ENCODE measurements at regions not wholly inside any gene's neighbourhood (a gene's known extent, or its start where the extent isn't known, plus 50 kb on each side); places are given as distances from the start of the nearest gene placed in this dataset.

DNA sequence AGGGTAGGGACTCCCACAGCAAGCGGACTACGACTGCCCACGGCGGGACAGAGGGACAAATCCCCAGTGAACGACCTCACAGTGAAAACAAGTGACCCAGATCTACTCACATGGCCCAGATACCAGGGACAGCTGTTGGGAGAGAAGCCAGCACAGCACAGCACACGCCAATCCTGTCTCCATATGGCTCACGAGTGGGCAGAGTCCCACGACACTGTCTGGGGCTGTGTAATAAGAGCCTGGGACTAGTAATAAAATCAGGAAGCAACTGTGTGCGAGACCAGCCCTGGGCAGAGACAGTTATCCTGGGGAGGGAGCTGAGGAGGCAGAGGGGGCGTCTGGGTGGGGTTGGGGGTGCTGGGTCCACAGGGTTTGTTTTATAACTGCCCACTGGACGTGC, 385.0 kb downstream of the CTTN start (continued):
- TF ChIP-seq, protein P1, sequence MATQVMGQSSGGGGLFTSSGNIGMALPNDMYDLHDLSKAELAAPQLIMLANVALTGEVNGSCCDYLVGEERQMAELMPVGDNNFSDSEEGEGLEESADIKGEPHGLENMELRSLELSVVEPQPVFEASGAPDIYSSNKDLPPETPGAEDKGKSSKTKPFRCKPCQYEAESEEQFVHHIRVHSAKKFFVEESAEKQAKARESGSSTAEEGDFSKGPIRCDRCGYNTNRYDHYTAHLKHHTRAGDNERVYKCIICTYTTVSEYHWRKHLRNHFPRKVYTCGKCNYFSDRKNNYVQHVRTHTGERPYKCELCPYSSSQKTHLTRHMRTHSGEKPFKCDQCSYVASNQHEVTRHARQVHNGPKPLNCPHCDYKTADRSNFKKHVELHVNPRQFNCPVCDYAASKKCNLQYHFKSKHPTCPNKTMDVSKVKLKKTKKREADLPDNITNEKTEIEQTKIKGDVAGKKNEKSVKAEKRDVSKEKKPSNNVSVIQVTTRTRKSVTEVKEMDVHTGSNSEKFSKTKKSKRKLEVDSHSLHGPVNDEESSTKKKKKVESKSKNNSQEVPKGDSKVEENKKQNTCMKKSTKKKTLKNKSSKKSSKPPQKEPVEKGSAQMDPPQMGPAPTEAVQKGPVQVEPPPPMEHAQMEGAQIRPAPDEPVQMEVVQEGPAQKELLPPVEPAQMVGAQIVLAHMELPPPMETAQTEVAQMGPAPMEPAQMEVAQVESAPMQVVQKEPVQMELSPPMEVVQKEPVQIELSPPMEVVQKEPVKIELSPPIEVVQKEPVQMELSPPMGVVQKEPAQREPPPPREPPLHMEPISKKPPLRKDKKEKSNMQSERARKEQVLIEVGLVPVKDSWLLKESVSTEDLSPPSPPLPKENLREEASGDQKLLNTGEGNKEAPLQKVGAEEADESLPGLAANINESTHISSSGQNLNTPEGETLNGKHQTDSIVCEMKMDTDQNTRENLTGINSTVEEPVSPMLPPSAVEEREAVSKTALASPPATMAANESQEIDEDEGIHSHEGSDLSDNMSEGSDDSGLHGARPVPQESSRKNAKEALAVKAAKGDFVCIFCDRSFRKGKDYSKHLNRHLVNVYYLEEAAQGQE (IDR thresholded peaks at IDR 0.05; ENCODE audit: unreplicated experiment), result no peak
- TF ChIP-seq CREB1 (CRISPR knock-in tag; IDR thresholded peaks at IDR 0.05; ENCODE audit: low read depth), result no peak
- TF ChIP-seq EZH2phosphoT487 (IDR thresholded peaks at IDR 0.05; ENCODE audit: unreplicated experiment), result no peak
- no peak for TF ChIP-seq ZNF114 (CRISPR knock-in tag; IDR thresholded peaks at IDR 0.05)

DNA sequence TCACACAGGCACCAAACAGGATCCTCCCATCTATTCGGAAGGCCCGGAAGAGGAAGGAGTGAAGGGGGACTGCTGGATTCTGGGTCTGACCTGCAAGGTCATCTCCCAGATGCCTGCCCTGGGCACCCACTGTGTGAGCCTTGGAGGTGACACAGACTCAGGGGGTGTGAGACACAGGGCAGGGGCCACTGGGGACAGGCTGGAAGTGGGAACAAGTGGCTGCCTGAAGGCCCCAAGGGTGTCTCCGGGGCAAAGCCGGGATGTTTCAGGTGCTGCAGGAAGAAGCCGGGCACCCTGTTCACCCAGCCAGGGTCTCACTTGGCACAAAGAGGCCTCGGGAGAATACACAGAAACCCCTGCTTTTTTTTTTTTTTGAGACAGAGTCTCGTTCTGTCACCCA, 385.5 kb downstream of the CTTN start:
- no peak overlapping the region for H3K4me3 ChIP-seq
- H3K4me1 ChIP-seq (ENCODE audit: insufficient read depth), result no peaks in the 10 kb centered on the region
- Mint-ChIP-seq H3K36me3 (ENCODE audit: low read depth) (peaks cover 3% of the 10 kb centered on the region; the same call in 2 of the 3 replicates), H3K27ac (no peak overlapping the region), H3K27me3 (ENCODE audit: insufficient read depth, low read depth, poor library complexity) (peaks cover 7% of the 10 kb centered on the region), H3K4me3 (no peak overlapping the region), H3K9me3 (no peaks in the 10 kb centered on the region), H3K4me1 (no peaks in the 10 kb centered on the region)
- no peaks in the 10 kb centered on the region for H3K27me3 ChIP-seq (ENCODE audit: insufficient read depth)
- H3K79me2 ChIP-seq (replicated peaks; ENCODE audit: insufficient read depth), result no peaks in the 10 kb centered on the region
- H3K4me2 ChIP-seq, result no peak overlapping the region
- H3F3A ChIP-seq (replicated peaks; ENCODE audit: low read depth), result no peaks in the 10 kb centered on the region
- H4K20me1 ChIP-seq (replicated peaks; ENCODE audit: insufficient read depth), result no peaks in the 10 kb centered on the region
- no peak overlapping the region for H2AFZ ChIP-seq
- H3K9me2 ChIP-seq (ENCODE audit: insufficient read depth), result peaks cover 8% of the 10 kb centered on the region
- ATAC-seq (no peak), DNase-seq (ENCODE audit: low spot score) (no peak)
- no peak overlapping the region for H3K27ac ChIP-seq (ENCODE audit: low read depth)
- no peaks in the 10 kb centered on the region; the same call in 1 of the 2 replicates for H3K36me3 ChIP-seq (ENCODE audit: insufficient read depth)
- TF ChIP-seq, protein P1 (IDR thresholded peaks at IDR 0.05; ENCODE audit: unreplicated experiment), result no peak
- TF ChIP-seq JUNB (IDR thresholded peaks at IDR 0.05; ENCODE audit: unreplicated experiment) (no peak), STAT1 (IDR thresholded peaks at IDR 0.05; ENCODE audit: unreplicated experiment) (no peak), ZNF114 (CRISPR knock-in tag; IDR thresholded peaks at IDR 0.05) (no peak), NANOG (IDR thresholded peaks at IDR 0.05; ENCODE audit: borderline replicate concordance) (no peak)
- TF ChIP-seq, protein P2, sequence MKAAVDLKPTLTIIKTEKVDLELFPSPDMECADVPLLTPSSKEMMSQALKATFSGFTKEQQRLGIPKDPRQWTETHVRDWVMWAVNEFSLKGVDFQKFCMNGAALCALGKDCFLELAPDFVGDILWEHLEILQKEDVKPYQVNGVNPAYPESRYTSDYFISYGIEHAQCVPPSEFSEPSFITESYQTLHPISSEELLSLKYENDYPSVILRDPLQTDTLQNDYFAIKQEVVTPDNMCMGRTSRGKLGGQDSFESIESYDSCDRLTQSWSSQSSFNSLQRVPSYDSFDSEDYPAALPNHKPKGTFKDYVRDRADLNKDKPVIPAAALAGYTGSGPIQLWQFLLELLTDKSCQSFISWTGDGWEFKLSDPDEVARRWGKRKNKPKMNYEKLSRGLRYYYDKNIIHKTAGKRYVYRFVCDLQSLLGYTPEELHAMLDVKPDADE (IDR thresholded peaks at IDR 0.05), result no peak
- TF ChIP-seq, protein P3, sequence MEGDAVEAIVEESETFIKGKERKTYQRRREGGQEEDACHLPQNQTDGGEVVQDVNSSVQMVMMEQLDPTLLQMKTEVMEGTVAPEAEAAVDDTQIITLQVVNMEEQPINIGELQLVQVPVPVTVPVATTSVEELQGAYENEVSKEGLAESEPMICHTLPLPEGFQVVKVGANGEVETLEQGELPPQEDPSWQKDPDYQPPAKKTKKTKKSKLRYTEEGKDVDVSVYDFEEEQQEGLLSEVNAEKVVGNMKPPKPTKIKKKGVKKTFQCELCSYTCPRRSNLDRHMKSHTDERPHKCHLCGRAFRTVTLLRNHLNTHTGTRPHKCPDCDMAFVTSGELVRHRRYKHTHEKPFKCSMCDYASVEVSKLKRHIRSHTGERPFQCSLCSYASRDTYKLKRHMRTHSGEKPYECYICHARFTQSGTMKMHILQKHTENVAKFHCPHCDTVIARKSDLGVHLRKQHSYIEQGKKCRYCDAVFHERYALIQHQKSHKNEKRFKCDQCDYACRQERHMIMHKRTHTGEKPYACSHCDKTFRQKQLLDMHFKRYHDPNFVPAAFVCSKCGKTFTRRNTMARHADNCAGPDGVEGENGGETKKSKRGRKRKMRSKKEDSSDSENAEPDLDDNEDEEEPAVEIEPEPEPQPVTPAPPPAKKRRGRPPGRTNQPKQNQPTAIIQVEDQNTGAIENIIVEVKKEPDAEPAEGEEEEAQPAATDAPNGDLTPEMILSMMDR (conservative IDR thresholded peaks at IDR 0.05; ENCODE audit: low read depth in 2 of 2), result no peak

All from GM23338 (cell line).